ENCODE measurements at regions not wholly inside any gene's neighbourhood (a gene's known extent, or its start where the extent isn't known, plus 50 kb on each side); places are given as distances from the start of the nearest gene placed in this dataset.

DNA sequence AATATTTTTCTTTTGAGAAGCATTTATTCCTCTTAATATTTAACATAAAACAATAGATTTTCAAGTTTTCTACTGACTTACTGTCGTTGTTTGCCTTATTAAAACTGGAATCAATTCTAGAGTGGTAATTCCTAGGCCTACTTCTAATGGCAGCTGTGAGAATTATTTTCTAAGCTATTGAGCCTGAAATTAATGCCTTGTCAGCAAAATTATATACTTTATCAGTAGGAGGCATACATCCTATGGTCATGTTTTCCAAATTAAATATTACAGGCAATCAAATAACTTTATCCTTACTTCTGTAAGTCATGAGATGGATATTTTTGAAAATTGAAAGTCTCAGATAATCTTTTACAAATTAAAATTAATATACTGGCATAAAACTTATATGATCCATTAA is 239.1 kb upstream of the CNTNAP4 start:
- DNase-seq (ENCODE audit: low spot score in 2 of 2), result no peak
- no peak overlapping the region for H3K4me3 ChIP-seq (ENCODE audit: low read depth, poor library complexity, severe bottlenecking)
- intact Hi-C loops (cut with DNase I; ENCODE audit: low total_unique reads), result no loop called here
- TF ChIP-seq CTCF (IDR thresholded peaks at IDR 0.05) (no peak), POLR2A (IDR thresholded peaks at IDR 0.05) (no peak)
- WGBS, 2 donors, result 70 to 75% methylated on average over 1 of the region's 1 CpG

DNA sequence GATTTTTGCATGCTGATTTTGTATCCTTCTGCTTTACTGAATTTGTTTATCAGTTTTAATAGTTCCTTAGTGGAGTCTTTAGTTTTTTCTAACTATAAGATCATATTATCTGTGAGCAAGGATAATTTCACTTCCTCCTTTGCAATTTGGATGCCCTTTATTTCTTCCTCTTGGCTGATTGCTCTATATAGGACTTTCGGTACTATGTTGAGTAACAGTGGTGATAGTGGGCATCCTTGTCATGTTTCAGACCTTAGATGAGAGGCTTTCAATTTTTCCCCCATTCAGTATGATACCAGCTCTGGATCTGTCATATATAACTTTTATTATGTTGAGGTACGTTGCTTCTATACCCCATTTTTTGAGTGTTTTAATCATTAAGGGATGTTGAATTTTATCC is 224.5 kb upstream of the CNTNAP4 start:
- intact Hi-C loops (cut with DNase I; ENCODE audit: low total_unique reads), result no loop called here
- DNase-seq (ENCODE audit: low spot score in 2 of 2), result no peak
- H3K4me3 ChIP-seq (ENCODE audit: low read depth, poor library complexity, severe bottlenecking), result no peak overlapping the region
- TF ChIP-seq POLR2A (IDR thresholded peaks at IDR 0.05) (no peak), CTCF (IDR thresholded peaks at IDR 0.05) (no peak)
- WGBS, 2 donors, result 74 to 85% methylated on average over 2 of the region's 2 CpGs

DNA sequence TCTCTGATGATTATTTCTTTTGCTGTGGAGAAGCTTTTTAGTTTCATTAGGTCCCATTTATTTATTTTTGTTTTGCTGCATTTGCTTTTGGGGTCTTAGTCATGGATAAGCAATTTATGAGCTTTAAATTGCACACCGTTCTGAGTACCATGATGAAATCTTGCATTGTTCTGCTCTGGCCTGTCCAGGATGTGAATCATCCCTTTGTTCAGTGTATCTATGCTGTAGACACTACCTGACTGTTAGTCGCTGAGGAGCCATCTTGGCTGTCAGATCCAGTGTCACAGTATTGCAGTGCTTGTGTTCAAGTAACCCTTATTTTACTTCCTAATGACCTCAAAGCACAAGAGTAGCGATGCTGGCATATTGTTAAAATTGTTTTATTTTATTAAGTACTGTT is 218.0 kb upstream of the CNTNAP4 start:
- no peak overlapping the region for H3K4me3 ChIP-seq (ENCODE audit: low read depth, poor library complexity, severe bottlenecking)
- intact Hi-C loops (cut with DNase I; ENCODE audit: low total_unique reads), result no loop called here
- TF ChIP-seq POLR2A (IDR thresholded peaks at IDR 0.05) (no peak), CTCF (IDR thresholded peaks at IDR 0.05) (no peak)
- WGBS, 2 donors, result 74 to 82% methylated on average over 3 of the region's 3 CpGs
- no peak for DNase-seq (ENCODE audit: low spot score in 2 of 2)

- no peak for TF ChIP-seq POLR2A (IDR thresholded peaks at IDR 0.05)
- H3K4me3 ChIP-seq (ENCODE audit: low read depth, poor library complexity, severe bottlenecking), result no peak overlapping the region
- DNase-seq (ENCODE audit: low spot score in 2 of 2), result no peak
- intact Hi-C loops (cut with DNase I; ENCODE audit: low total_unique reads), result no loop called here
- WGBS, 2 donors, result 69 to 87% methylated on average over 2 of the region's 2 CpGs
Observed at GRCh38 chr16:76059701-76060100, 217.5 kb upstream of the CNTNAP4 start.

GRCh38 chr16:76071690-76072089 is 205.5 kb upstream of the CNTNAP4 start:
- no peak overlapping the region for H3K4me3 ChIP-seq (ENCODE audit: low read depth, poor library complexity, severe bottlenecking)
- DNase-seq (ENCODE audit: low spot score in 2 of 2), result no peak
- TF ChIP-seq CTCF (IDR thresholded peaks at IDR 0.05) (no peak), POLR2A (IDR thresholded peaks at IDR 0.05) (no peak)
- intact Hi-C loops (cut with DNase I; ENCODE audit: low total_unique reads), result no loop called here
- 78 to 81% methylated on average over 2 of the region's 2 CpGs for WGBS, 2 donors

- intact Hi-C loops (cut with DNase I; ENCODE audit: low total_unique reads), result no loop called here
- no peak overlapping the region for H3K4me3 ChIP-seq (ENCODE audit: low read depth, poor library complexity, severe bottlenecking)
- WGBS, 2 donors, result 23 to 27% methylated on average over 6 of the region's 6 CpGs
- TF ChIP-seq POLR2A (IDR thresholded peaks at IDR 0.05) (no peak), CTCF (IDR thresholded peaks at IDR 0.05) (no peak)
- no peak for DNase-seq (ENCODE audit: low spot score in 2 of 2)
Observed at GRCh38 chr16:76081967-76082366, 195.2 kb upstream of the CNTNAP4 start.
